ENCODE measurements at regions not wholly inside any gene's neighbourhood (a gene's known extent, or its start where the extent isn't known, plus 50 kb on each side); places are given as distances from the start of the nearest gene placed in this dataset.
A peak's percentile ranks its signal among the peaks of the same experiment; 100 is the strongest.

DNA sequence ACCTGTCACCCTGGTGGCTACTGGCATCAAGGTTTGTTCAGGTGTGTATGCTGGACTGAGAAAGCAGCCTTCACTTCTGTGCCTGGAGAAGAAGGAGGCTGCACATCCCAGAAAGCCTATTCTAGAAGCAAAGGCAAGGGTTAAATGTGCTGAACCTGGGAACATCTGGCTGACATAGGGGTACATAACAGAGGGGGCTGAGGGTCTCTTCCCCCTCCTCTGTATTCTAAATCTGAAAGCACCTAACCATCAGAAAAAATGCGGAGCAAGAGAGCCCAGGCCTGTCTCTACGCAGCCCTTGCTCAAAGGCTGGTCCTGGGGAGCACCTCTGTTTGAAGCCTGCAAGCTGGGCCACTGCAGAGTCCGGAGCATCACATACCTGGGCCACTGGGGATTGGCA, 53.2 kb upstream of the FSTL4 start:
- peaks cover 14 to 49% of the 10 kb centered on the region in 2 experiments for H3K27me3 ChIP-seq (ENCODE audit: control insufficient read depth in 1 of 2, insufficient read depth in 1 of 2, low read length in 2 of 2)
- H2AFZ ChIP-seq (ENCODE audit: low read depth, low read length): no peak overlapping the region
- H2BK120ac ChIP-seq (ENCODE audit: low read depth, low read length): no peak overlapping the region
- H3K27ac ChIP-seq (ENCODE audit: low read length, poor library complexity, severe bottlenecking): no peak overlapping the region
- no peak overlapping the region for H3K4ac ChIP-seq (ENCODE audit: low read depth in 1 of 2, low read length in 2 of 2)
- H2BK12ac ChIP-seq (ENCODE audit: low read length in 2 of 2): no peak overlapping the region
- H3K4me3 ChIP-seq (ENCODE audit: insufficient read depth in 1 of 2, low read depth in 1 of 2, low read length in 2 of 2): no peak overlapping the region
- H3K4me1 ChIP-seq (ENCODE audit: control insufficient read depth, insufficient read depth, low read depth, low read length): no peaks in the 10 kb centered on the region
- WGBS: 81% methylated on average over 3 of the region's 3 CpGs
- peaks cover 4% of the 10 kb centered on the region for H3K9me3 ChIP-seq (ENCODE audit: control insufficient read depth, low read length)
- no peaks in the 10 kb centered on the region for H3K36me3 ChIP-seq (ENCODE audit: control insufficient read depth in 1 of 2, insufficient read depth in 2 of 2, low read depth in 1 of 2, low read length in 2 of 2)
- H2AK5ac ChIP-seq (ENCODE audit: low read length, severe bottlenecking): no peak overlapping the region
- no peak overlapping the region for H4K8ac ChIP-seq (ENCODE audit: low read length)
- no peaks in the 10 kb centered on the region for H3K79me1 ChIP-seq (replicated peaks; ENCODE audit: low read length, poor library complexity, severe bottlenecking)
- no peak for DNase-seq
- no peak overlapping the region for H2BK15ac ChIP-seq (ENCODE audit: low read depth, poor library complexity, severe bottlenecking)
- H3K9ac ChIP-seq (ENCODE audit: low read length): no peak overlapping the region
- no peak overlapping the region for H2BK5ac ChIP-seq (ENCODE audit: low read depth, low read length, poor library complexity, severe bottlenecking)
- no peak overlapping the region for H3K4me2 ChIP-seq (ENCODE audit: low read length, poor library complexity, severe bottlenecking)
- H4K91ac ChIP-seq (ENCODE audit: low read length): no peak overlapping the region
- no peak overlapping the region for H3K14ac ChIP-seq (ENCODE audit: low read length in 2 of 2)
- no peak overlapping the region for H3K23ac ChIP-seq (ENCODE audit: low read length in 2 of 2)
- no peak overlapping the region for H3K18ac ChIP-seq (ENCODE audit: low read depth in 1 of 2, low read length in 2 of 2)

DNA sequence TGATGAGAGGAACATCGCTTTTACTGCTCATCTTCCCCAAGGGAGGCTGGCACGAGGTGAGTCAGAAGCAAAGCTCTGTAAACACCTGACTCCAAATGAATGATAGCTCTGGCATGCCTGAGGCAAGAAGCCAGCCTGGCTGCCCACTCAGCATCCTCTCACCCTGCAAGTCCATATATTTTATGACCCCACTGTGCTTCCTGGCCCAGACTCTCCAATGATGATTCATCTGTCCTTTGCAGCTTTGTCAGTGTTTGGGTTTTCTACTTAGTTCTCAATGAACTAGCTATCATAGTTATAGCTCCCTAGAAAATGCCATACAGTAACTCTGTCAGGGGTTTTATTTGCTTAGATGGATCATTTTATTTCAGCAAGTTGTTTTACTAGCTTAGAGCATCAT, 52.1 kb upstream of the FSTL4 start:
- peaks cover 14 to 38% of the 10 kb centered on the region in 2 experiments for H3K27me3 ChIP-seq (ENCODE audit: control insufficient read depth in 1 of 2, insufficient read depth in 1 of 2, low read length in 2 of 2)
- H3K18ac ChIP-seq (ENCODE audit: low read depth in 1 of 2, low read length in 2 of 2): no peak overlapping the region
- no peak overlapping the region for H3K4ac ChIP-seq (ENCODE audit: low read depth in 1 of 2, low read length in 2 of 2)
- 8% methylated on average over 2 of the region's 2 CpGs for WGBS
- no peak overlapping the region for H2BK12ac ChIP-seq (ENCODE audit: low read length in 2 of 2)
- H2BK15ac ChIP-seq (ENCODE audit: low read depth, poor library complexity, severe bottlenecking): no peak overlapping the region
- H2BK120ac ChIP-seq (ENCODE audit: low read depth, low read length): no peak overlapping the region
- H3K79me1 ChIP-seq (replicated peaks; ENCODE audit: low read length, poor library complexity, severe bottlenecking): no peaks in the 10 kb centered on the region
- no peak overlapping the region for H3K4me2 ChIP-seq (ENCODE audit: low read length, poor library complexity, severe bottlenecking)
- no peak overlapping the region for H3K27ac ChIP-seq (ENCODE audit: low read length, poor library complexity, severe bottlenecking)
- no peak overlapping the region for H3K14ac ChIP-seq (ENCODE audit: low read length in 2 of 2)
- peak; percentile 6 for DNase-seq
- H4K8ac ChIP-seq (ENCODE audit: low read length): no peak overlapping the region
- no peak overlapping the region for H3K4me3 ChIP-seq (ENCODE audit: insufficient read depth in 1 of 2, low read depth in 1 of 2, low read length in 2 of 2)
- no peak overlapping the region for H2BK5ac ChIP-seq (ENCODE audit: low read depth, low read length, poor library complexity, severe bottlenecking)
- H3K9me3 ChIP-seq (ENCODE audit: control insufficient read depth, low read length): no peaks in the 10 kb centered on the region
- no peaks in the 10 kb centered on the region for H3K4me1 ChIP-seq (ENCODE audit: control insufficient read depth, insufficient read depth, low read depth, low read length)
- H4K91ac ChIP-seq (ENCODE audit: low read length): no peak overlapping the region
- no peak overlapping the region for H3K9ac ChIP-seq (ENCODE audit: low read length)
- H3K23ac ChIP-seq (ENCODE audit: low read length in 2 of 2): no peak overlapping the region
- H3K36me3 ChIP-seq (ENCODE audit: control insufficient read depth in 1 of 2, insufficient read depth in 2 of 2, low read depth in 1 of 2, low read length in 2 of 2): no peaks in the 10 kb centered on the region
- no peak overlapping the region for H2AFZ ChIP-seq (ENCODE audit: low read depth, low read length)
- no peak overlapping the region for H2AK5ac ChIP-seq (ENCODE audit: low read length, severe bottlenecking)

DNA sequence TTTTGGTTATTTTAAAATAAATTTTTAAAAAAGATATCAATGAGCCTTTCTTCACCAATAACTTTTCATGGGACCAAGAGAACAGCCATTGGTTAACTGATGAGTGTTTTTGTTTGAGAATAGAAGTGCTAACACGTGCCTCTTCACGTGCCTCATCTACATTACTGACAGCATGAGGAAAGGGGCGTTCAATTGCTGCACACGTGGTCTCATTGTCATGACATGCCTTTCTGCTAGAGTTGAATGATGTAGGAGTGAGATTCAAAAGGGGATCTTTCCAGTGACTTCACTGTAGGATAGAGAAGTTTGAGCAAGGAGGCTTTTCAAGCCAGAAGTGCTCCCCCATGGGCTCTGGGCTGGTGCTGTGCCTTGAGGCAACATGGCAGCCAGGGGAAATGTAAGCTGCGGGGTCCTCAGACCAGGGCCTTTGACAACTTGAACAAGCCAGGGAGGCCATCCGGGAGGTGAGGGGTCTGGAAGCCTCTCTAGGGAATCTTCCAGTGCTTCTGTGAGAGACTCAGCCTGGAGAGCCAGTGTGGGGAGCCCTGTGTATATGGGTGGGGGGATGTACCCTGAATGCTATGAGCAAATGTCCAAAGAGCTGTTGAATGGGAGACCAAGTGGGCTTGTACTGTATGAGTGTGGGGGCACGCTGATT, 51.2 kb upstream of the FSTL4 start:
- no peak overlapping the region for H2BK15ac ChIP-seq (ENCODE audit: low read depth, poor library complexity, severe bottlenecking)
- peaks cover 10 to 32% of the 10 kb centered on the region in 2 experiments for H3K27me3 ChIP-seq (ENCODE audit: control insufficient read depth in 1 of 2, insufficient read depth in 1 of 2, low read length in 2 of 2)
- H3K4me1 ChIP-seq (ENCODE audit: control insufficient read depth, insufficient read depth, low read depth, low read length): no peaks in the 10 kb centered on the region
- H2BK120ac ChIP-seq (ENCODE audit: low read depth, low read length): no peak overlapping the region
- no peak overlapping the region for H4K91ac ChIP-seq (ENCODE audit: low read length)
- H3K79me1 ChIP-seq (replicated peaks; ENCODE audit: low read length, poor library complexity, severe bottlenecking): no peaks in the 10 kb centered on the region
- H3K9me3 ChIP-seq (ENCODE audit: control insufficient read depth, low read length): no peaks in the 10 kb centered on the region
- no peak overlapping the region for H2BK12ac ChIP-seq (ENCODE audit: low read length in 2 of 2)
- no peak overlapping the region for H4K8ac ChIP-seq (ENCODE audit: low read length)
- H3K36me3 ChIP-seq (ENCODE audit: control insufficient read depth in 1 of 2, insufficient read depth in 2 of 2, low read depth in 1 of 2, low read length in 2 of 2): no peaks in the 10 kb centered on the region
- WGBS: 88% methylated on average over 7 of the region's 7 CpGs
- no peak overlapping the region for H3K4ac ChIP-seq (ENCODE audit: low read depth in 1 of 2, low read length in 2 of 2)
- no peak overlapping the region for H3K4me3 ChIP-seq (ENCODE audit: insufficient read depth in 1 of 2, low read depth in 1 of 2, low read length in 2 of 2)
- H3K23ac ChIP-seq (ENCODE audit: low read length in 2 of 2): no peak overlapping the region
- DNase-seq: no peak
- H3K4me2 ChIP-seq (ENCODE audit: low read length, poor library complexity, severe bottlenecking): no peak overlapping the region
- H3K14ac ChIP-seq (ENCODE audit: low read length in 2 of 2): no peak overlapping the region
- no peak overlapping the region for H3K18ac ChIP-seq (ENCODE audit: low read depth in 1 of 2, low read length in 2 of 2)
- H3K27ac ChIP-seq (ENCODE audit: low read length, poor library complexity, severe bottlenecking): no peak overlapping the region
- H2BK5ac ChIP-seq (ENCODE audit: low read depth, low read length, poor library complexity, severe bottlenecking): no peak overlapping the region
- H2AK5ac ChIP-seq (ENCODE audit: low read length, severe bottlenecking): no peak overlapping the region
- no peak overlapping the region for H2AFZ ChIP-seq (ENCODE audit: low read depth, low read length)
- H3K9ac ChIP-seq (ENCODE audit: low read length): no peak overlapping the region

DNA sequence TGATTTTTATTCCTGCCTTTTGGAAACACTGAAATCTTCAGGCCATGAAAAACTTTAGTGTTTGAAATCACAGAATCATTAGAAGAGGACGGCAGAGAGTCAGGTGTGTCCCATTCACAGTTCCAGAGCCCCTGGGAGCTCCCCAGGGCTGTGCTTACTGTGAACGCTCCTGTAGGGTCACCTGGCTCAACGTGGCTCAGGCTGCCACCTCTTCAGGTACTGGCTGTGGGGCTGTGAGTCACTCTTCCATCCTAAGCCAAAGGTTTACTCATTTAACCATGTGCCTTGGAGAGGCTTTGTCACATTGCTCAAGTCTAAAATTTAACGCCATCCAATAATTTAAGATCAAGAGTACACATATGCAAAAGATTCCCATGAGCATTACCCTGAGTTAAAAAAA, 50.2 kb upstream of the FSTL4 start:
- Histone ChIP-seq H2AFZ (ENCODE audit: low read depth, low read length) (no peak overlapping the region), H3K9me3 (ENCODE audit: control insufficient read depth, low read length) (no peaks in the 10 kb centered on the region), H3K9ac (ENCODE audit: low read length) (no peak overlapping the region), H3K18ac (ENCODE audit: low read depth in 1 of 2, low read length in 2 of 2) (no peak overlapping the region), H3K27me3 (ENCODE audit: control insufficient read depth in 1 of 2, insufficient read depth in 1 of 2, low read length in 2 of 2) (peaks cover 6 to 27% of the 10 kb centered on the region in 2 experiments), H3K79me1 (replicated peaks; ENCODE audit: low read length, poor library complexity, severe bottlenecking) (no peaks in the 10 kb centered on the region), H3K4ac (ENCODE audit: low read depth in 1 of 2, low read length in 2 of 2) (no peak overlapping the region), H2BK5ac (ENCODE audit: low read depth, low read length, poor library complexity, severe bottlenecking) (no peak overlapping the region), H2BK120ac (ENCODE audit: low read depth, low read length) (no peak overlapping the region), H3K36me3 (ENCODE audit: control insufficient read depth in 1 of 2, insufficient read depth in 2 of 2, low read depth in 1 of 2, low read length in 2 of 2) (no peaks in the 10 kb centered on the region), H3K27ac (ENCODE audit: low read length, poor library complexity, severe bottlenecking) (no peak overlapping the region), H3K23ac (ENCODE audit: low read length in 2 of 2) (no peak overlapping the region), H2BK12ac (ENCODE audit: low read length in 2 of 2) (no peak overlapping the region), H3K14ac (ENCODE audit: low read length in 2 of 2) (no peak overlapping the region), H3K4me3 (ENCODE audit: insufficient read depth in 1 of 2, low read depth in 1 of 2, low read length in 2 of 2) (no peak overlapping the region), H3K4me1 (ENCODE audit: control insufficient read depth, insufficient read depth, low read depth, low read length) (no peaks in the 10 kb centered on the region), H2BK15ac (ENCODE audit: low read depth, poor library complexity, severe bottlenecking) (no peak overlapping the region), H4K91ac (ENCODE audit: low read length) (no peak overlapping the region), H4K8ac (ENCODE audit: low read length) (no peak overlapping the region), H3K4me2 (ENCODE audit: low read length, poor library complexity, severe bottlenecking) (no peak overlapping the region), H2AK5ac (ENCODE audit: low read length, severe bottlenecking) (no peak overlapping the region)
- 55% methylated on average over 4 of the region's 4 CpGs for WGBS
- DNase-seq: no peak
